ENCODE measurements at regions not wholly inside any gene's neighbourhood (a gene's known extent, or its start where the extent isn't known, plus 50 kb on each side); places are given as distances from the start of the nearest gene placed in this dataset.

DNA sequence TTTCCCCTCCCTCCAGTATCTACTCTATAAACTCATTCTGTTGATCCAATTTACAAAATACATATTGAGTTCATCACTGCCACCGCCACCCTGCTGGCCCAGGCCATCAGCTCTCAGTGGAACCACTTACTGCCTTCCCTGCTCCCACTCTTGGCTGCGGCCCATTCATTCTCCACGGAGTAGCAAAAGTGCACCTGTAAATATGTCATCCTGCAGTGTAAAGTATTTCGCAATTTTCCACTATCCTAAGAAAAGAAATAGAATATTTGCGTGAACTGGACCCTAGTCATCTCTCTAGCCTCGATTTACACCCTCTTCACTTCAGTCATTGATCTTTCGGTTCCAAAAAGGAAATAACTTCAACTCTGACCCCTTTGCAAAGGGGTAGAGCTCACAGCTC lies 258.3 kb upstream of the TFAP2D start:
- DNase-seq, result no peak
- 80% methylated on average over 1 of the region's 7 CpGs for WGBS (ENCODE audit: insufficient coverage, low lambda C conversion rate)
- no peaks in the 10 kb centered on the region for H3K27me3 ChIP-seq (ENCODE audit: control insufficient read depth, insufficient read depth, low read length)
- no peaks in the 10 kb centered on the region for H3K36me3 ChIP-seq (ENCODE audit: control insufficient read depth, insufficient read depth, low read length)
- H3K4me3 ChIP-seq (ENCODE audit: low read length), result no peak overlapping the region
- no peaks in the 10 kb centered on the region for H3K9me3 ChIP-seq (ENCODE audit: control insufficient read depth, low read depth, low read length)
- no peak overlapping the region for H3K27ac ChIP-seq (ENCODE audit: low read length)
- H3K4me1 ChIP-seq (ENCODE audit: control insufficient read depth, insufficient read depth, low read length), result no peaks in the 10 kb centered on the region

GRCh38 chr6:50457351-50457750 lies 256.0 kb upstream of the TFAP2D start:
- no peaks in the 10 kb centered on the region for H3K36me3 ChIP-seq (ENCODE audit: control insufficient read depth, insufficient read depth, low read length)
- no peaks in the 10 kb centered on the region for H3K4me1 ChIP-seq (ENCODE audit: control insufficient read depth, insufficient read depth, low read length)
- no peak overlapping the region for H3K4me3 ChIP-seq (ENCODE audit: low read length)
- no peak for DNase-seq
- no peaks in the 10 kb centered on the region for H3K27me3 ChIP-seq (ENCODE audit: control insufficient read depth, insufficient read depth, low read length)
- no peak overlapping the region for H3K27ac ChIP-seq (ENCODE audit: low read length)
- H3K9me3 ChIP-seq (ENCODE audit: control insufficient read depth, low read depth, low read length), result no peaks in the 10 kb centered on the region
- WGBS (ENCODE audit: insufficient coverage, low lambda C conversion rate), result 67% methylated on average over 1 of the region's 2 CpGs

GRCh38 chr6:50461696-50462095 lies 251.6 kb upstream of the TFAP2D start:
- no peaks in the 10 kb centered on the region for H3K36me3 ChIP-seq (ENCODE audit: control insufficient read depth, insufficient read depth, low read length)
- 90% methylated on average over 2 of the region's 2 CpGs for WGBS (ENCODE audit: insufficient coverage, low lambda C conversion rate)
- no peaks in the 10 kb centered on the region for H3K9me3 ChIP-seq (ENCODE audit: control insufficient read depth, low read depth, low read length)
- H3K27me3 ChIP-seq (ENCODE audit: control insufficient read depth, insufficient read depth, low read length), result no peaks in the 10 kb centered on the region
- no peak overlapping the region for H3K27ac ChIP-seq (ENCODE audit: low read length)
- DNase-seq, result no peak
- H3K4me3 ChIP-seq (ENCODE audit: low read length), result no peak overlapping the region
- no peaks in the 10 kb centered on the region for H3K4me1 ChIP-seq (ENCODE audit: control insufficient read depth, insufficient read depth, low read length)

- no peak for DNase-seq
- Histone ChIP-seq H3K4me3 (ENCODE audit: low read length) (no peak overlapping the region), H3K36me3 (ENCODE audit: control insufficient read depth, insufficient read depth, low read length) (no peaks in the 10 kb centered on the region), H3K27ac (ENCODE audit: low read length) (no peak overlapping the region), H3K9me3 (ENCODE audit: control insufficient read depth, low read depth, low read length) (no peaks in the 10 kb centered on the region), H3K27me3 (ENCODE audit: control insufficient read depth, insufficient read depth, low read length) (no peaks in the 10 kb centered on the region), H3K4me1 (ENCODE audit: control insufficient read depth, insufficient read depth, low read length) (no peaks in the 10 kb centered on the region)
- 67% methylated on average over 1 of the region's 4 CpGs for WGBS (ENCODE audit: insufficient coverage, low lambda C conversion rate)
Measured at GRCh38 chr6:50463931-50464330, 249.4 kb upstream of the TFAP2D start.

- no peak for DNase-seq
- H3K4me3 ChIP-seq (ENCODE audit: low read length), result no peak overlapping the region
- no peaks in the 10 kb centered on the region for H3K9me3 ChIP-seq (ENCODE audit: control insufficient read depth, low read depth, low read length)
- H3K27ac ChIP-seq (ENCODE audit: low read length), result no peak overlapping the region
- H3K36me3 ChIP-seq (ENCODE audit: control insufficient read depth, insufficient read depth, low read length), result no peaks in the 10 kb centered on the region
- H3K27me3 ChIP-seq (ENCODE audit: control insufficient read depth, insufficient read depth, low read length), result no peaks in the 10 kb centered on the region
- H3K4me1 ChIP-seq (ENCODE audit: control insufficient read depth, insufficient read depth, low read length), result no peaks in the 10 kb centered on the region
- no CpG with 5 or more reads among the region's 4 CpGs for WGBS (ENCODE audit: insufficient coverage, low lambda C conversion rate)
Measured at GRCh38 chr6:50467931-50468330, 245.4 kb upstream of the TFAP2D start.

DNA sequence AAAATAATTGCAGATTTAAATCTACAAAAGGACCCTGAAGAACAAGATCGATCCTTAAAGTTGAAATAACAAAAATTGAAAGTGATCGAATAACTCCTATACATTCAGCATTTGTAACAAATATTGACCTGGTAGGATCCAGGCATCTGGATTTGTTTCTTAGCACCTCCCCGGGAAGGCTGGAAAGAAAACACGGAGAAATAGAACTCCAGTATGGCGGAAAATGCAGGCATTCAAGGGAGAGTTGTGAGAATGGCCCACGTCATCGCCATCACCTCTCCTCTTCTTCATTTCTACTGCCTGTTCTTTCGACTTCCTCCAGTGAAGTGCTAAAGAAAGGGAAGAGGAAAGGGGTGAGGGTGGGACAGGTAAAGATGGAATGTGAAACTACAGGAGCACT lies 242.3 kb upstream of the TFAP2D start:
- H3K9me3 ChIP-seq (ENCODE audit: control insufficient read depth, low read depth, low read length), result no peaks in the 10 kb centered on the region
- no peaks in the 10 kb centered on the region for H3K27me3 ChIP-seq (ENCODE audit: control insufficient read depth, insufficient read depth, low read length)
- H3K27ac ChIP-seq (ENCODE audit: low read length), result no peak overlapping the region
- 83% methylated on average over 2 of the region's 8 CpGs for WGBS (ENCODE audit: insufficient coverage, low lambda C conversion rate)
- H3K4me3 ChIP-seq (ENCODE audit: low read length), result no peak overlapping the region
- H3K4me1 ChIP-seq (ENCODE audit: control insufficient read depth, insufficient read depth, low read length), result no peaks in the 10 kb centered on the region
- no peaks in the 10 kb centered on the region for H3K36me3 ChIP-seq (ENCODE audit: control insufficient read depth, insufficient read depth, low read length)
- no peak for DNase-seq

DNA sequence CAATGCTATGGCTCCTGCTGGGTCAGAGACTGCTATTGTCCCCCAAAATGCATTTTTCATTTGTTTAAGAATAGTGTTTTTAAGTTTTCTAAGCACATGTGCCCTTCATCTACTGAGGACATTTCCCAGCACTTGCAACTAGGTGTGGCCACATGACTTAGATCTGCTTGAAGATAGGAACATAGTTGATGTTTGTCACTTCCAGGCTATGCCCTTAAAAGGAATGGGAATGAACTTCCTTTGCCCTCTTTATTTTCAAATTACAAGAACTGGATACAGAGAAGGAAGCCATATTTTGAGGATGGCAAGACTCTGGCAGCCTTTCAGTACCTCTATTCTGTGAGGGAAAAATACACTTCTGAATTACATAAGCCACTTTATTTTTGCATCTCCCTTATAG lies 203.0 kb upstream of the TFAP2D start:
- DNase-seq, result no peak
- Histone ChIP-seq H3K4me3 (ENCODE audit: low read length) (no peak overlapping the region), H3K4me1 (ENCODE audit: control insufficient read depth, insufficient read depth, low read length) (no peaks in the 10 kb centered on the region)

GRCh38 chr6:50520326-50521266 lies 192.7 kb upstream of the TFAP2D start:
- DNase-seq, result no peak
- Histone ChIP-seq H3K27ac (ENCODE audit: low read length) (no peak overlapping the region), H3K36me3 (ENCODE audit: control insufficient read depth, insufficient read depth, low read length) (no peaks in the 10 kb centered on the region), H3K4me3 (ENCODE audit: low read length) (no peak overlapping the region), H3K9me3 (ENCODE audit: control insufficient read depth, low read depth, low read length) (no peaks in the 10 kb centered on the region), H3K4me1 (ENCODE audit: control insufficient read depth, insufficient read depth, low read length) (no peaks in the 10 kb centered on the region), H3K27me3 (ENCODE audit: control insufficient read depth, insufficient read depth, low read length) (no peaks in the 10 kb centered on the region)
- WGBS (ENCODE audit: insufficient coverage, low lambda C conversion rate), result no CpG with 5 or more reads among the region's 3 CpGs

More for the DNA sequence above, 203.0 kb upstream of the TFAP2D start:
- Histone ChIP-seq H3K27ac (ENCODE audit: low read length) (no peak overlapping the region), H3K27me3 (ENCODE audit: control insufficient read depth, insufficient read depth, low read length) (no peaks in the 10 kb centered on the region), H3K9me3 (ENCODE audit: control insufficient read depth, low read depth, low read length) (no peaks in the 10 kb centered on the region), H3K36me3 (ENCODE audit: control insufficient read depth, insufficient read depth, low read length) (no peaks in the 10 kb centered on the region)

DNA sequence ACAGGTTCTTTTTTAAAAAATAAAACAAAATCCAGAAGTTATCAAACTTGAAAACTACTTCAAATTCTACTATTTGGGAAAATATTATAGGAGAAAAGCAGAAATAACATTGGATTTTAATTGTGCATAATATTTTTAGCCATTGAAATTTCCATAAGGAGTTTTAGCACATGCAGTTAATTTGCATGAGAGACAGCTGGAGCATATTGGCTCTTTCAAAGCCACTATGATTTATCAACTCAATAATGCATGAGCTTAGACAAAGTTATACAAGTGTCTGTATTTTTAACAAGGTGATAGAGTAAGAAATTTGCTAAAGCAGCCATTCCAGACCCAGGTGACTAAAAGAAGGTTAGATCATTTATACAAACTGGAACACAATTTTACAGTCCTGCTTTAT lies 189.0 kb upstream of the TFAP2D start:
- H3K27ac ChIP-seq (ENCODE audit: low read length), result no peak overlapping the region
- H3K27me3 ChIP-seq (ENCODE audit: control insufficient read depth, insufficient read depth, low read length), result no peaks in the 10 kb centered on the region
- H3K36me3 ChIP-seq (ENCODE audit: control insufficient read depth, insufficient read depth, low read length), result no peaks in the 10 kb centered on the region
- DNase-seq, result no peak
- no peaks in the 10 kb centered on the region for H3K4me1 ChIP-seq (ENCODE audit: control insufficient read depth, insufficient read depth, low read length)
- no peaks in the 10 kb centered on the region for H3K9me3 ChIP-seq (ENCODE audit: control insufficient read depth, low read depth, low read length)
- no peak overlapping the region for H3K4me3 ChIP-seq (ENCODE audit: low read length)

DNA sequence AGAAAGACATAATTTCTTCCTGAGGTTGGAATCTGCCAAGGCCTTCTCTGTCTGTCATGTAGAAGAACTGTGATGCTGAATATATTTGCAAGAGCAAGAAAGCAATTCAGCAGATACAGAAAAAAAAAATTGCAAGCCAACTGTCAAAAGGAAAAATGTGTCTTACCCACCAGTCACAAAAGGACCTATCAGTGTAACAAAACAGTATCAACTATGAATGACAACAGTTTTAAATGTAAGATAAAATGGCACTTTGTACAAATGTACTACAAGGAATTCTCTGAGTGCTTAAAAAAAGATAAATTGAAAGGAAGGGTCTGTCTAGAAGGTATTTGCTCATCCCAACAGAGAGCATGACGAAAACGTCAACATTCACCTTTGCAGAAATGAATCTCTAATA lies 185.3 kb upstream of the TFAP2D start:
- WGBS (ENCODE audit: insufficient coverage, low lambda C conversion rate), result no CpG with 5 or more reads among the region's 2 CpGs
- no peak for DNase-seq
- H3K4me3 ChIP-seq (ENCODE audit: low read length), result no peak overlapping the region
- H3K9me3 ChIP-seq (ENCODE audit: control insufficient read depth, low read depth, low read length), result no peaks in the 10 kb centered on the region
- no peaks in the 10 kb centered on the region for H3K36me3 ChIP-seq (ENCODE audit: control insufficient read depth, insufficient read depth, low read length)
- no peaks in the 10 kb centered on the region for H3K4me1 ChIP-seq (ENCODE audit: control insufficient read depth, insufficient read depth, low read length)
- H3K27ac ChIP-seq (ENCODE audit: low read length), result no peak overlapping the region
- no peaks in the 10 kb centered on the region for H3K27me3 ChIP-seq (ENCODE audit: control insufficient read depth, insufficient read depth, low read length)

GRCh38 chr6:50539447-50539846 lies 173.9 kb upstream of the TFAP2D start:
- no peak for DNase-seq
- Histone ChIP-seq H3K36me3 (ENCODE audit: control insufficient read depth, insufficient read depth, low read length) (no peaks in the 10 kb centered on the region), H3K9me3 (ENCODE audit: control insufficient read depth, low read depth, low read length) (no peaks in the 10 kb centered on the region), H3K4me3 (ENCODE audit: low read length) (no peak overlapping the region), H3K27ac (ENCODE audit: low read length) (no peak overlapping the region), H3K4me1 (ENCODE audit: control insufficient read depth, insufficient read depth, low read length) (no peaks in the 10 kb centered on the region), H3K27me3 (ENCODE audit: control insufficient read depth, insufficient read depth, low read length) (no peaks in the 10 kb centered on the region)
- no CpG with 5 or more reads among the region's 1 CpG for WGBS (ENCODE audit: insufficient coverage, low lambda C conversion rate)

All from large intestine (tissue), 3 donors.